Naive thymus-derived CD8-positive, alpha-beta T cell (primary cell): ENCODE measurements at regions not wholly inside any gene's neighbourhood (a gene's known extent, or its start where the extent isn't known, plus 50 kb on each side); places are given as distances from the start of the nearest gene placed in this dataset.
"Not testable (repeated sequence)": the region's sequence is repeated elsewhere in the genome, so short reads cannot be mapped to it uniquely, and the experiment has no call there.

ENCODE experiments used
- ATAC-seq, 2 donors: fragments of 150-1000 bp; cut with Tn5 transposase in 1 of 2; sonication (Bioruptor Pico), chemical (Tn5 transposase) in 1 of 2; 1 replicate in 1 of 2; 2 replicates in 1 of 2; pipeline ENCODE4 v1.10.0; 2021; ENCODE audit warnings: mild to moderate bottlenecking in 2 of 2, moderate library complexity in 2 of 2
- POLR2A ChIA-PET: fragments of 350-600 bp; sonication (Branson Sonifier 250); formaldehyde crosslinking; loops from one replicate; lab custom pipeline; 2021; ENCODE audit warnings: antibody characterized with exemption; lab: Charles Lee
- DNase-seq, 10 donors: peaks; one replicate each; pipeline versions ENCODE4 v3.0.0 to v3.0.0-alpha.2; 2020 to 2022
- H3K27ac Mint-ChIP-seq, 10 donors: one replicate each; pipeline ENCODE4 v1.8.0; 2020 to 2022; ENCODE audit warnings: mild to moderate bottlenecking in 10 of 10, mixed read lengths in 10 of 10, moderate library complexity in 4 of 10, inconsistent platforms in 1 of 10
- H3K27me3 Mint-ChIP-seq, 5 donors: one replicate each; pipeline ENCODE4 v1.8.0; 2021 to 2022; ENCODE audit warnings: mixed read lengths in 5 of 5
- H3K36me3 Mint-ChIP-seq, 3 donors: one replicate each; pipeline ENCODE4 v1.8.0; 2020 to 2022; ENCODE audit warnings: mixed read lengths in 3 of 3, mild to moderate bottlenecking in 2 of 3, inconsistent platforms in 1 of 3
- H3K4me1 Mint-ChIP-seq, 4 donors: one replicate each; pipeline ENCODE4 v1.8.0; 2021 to 2022; ENCODE audit warnings: mixed read lengths in 4 of 4
- H3K4me3 Mint-ChIP-seq, 10 donors: one replicate each; pipeline ENCODE4 v1.8.0; 2020 to 2022; ENCODE audit warnings: mild to moderate bottlenecking in 10 of 10, mixed read lengths in 10 of 10, moderate library complexity in 6 of 10, inconsistent platforms in 1 of 10
- H3K9me3 Mint-ChIP-seq, 9 donors: one replicate each; pipeline ENCODE4 v1.8.0; 2020 to 2022; ENCODE audit warnings: mixed read lengths in 9 of 9, mild to moderate bottlenecking in 3 of 9, inconsistent platforms in 1 of 9, moderate library complexity in 1 of 9

- H3K27ac Mint-ChIP-seq, result peak overlapping the region in 1 of 10 donors; percentile 63
- DNase-seq, result no peak
- peaks cover 0 to 10% (median 0%) of the 10 kb centered on the region in 9 donors for H3K9me3 Mint-ChIP-seq
- ATAC-seq, result no peak
- peaks cover 0 to 4% (median 0%) of the 10 kb centered on the region in 3 donors for H3K36me3 Mint-ChIP-seq
- H3K4me3 Mint-ChIP-seq, result no peak overlapping the region
- peaks cover 0 to 9% (median 4%) of the 10 kb centered on the region in 5 donors for H3K27me3 Mint-ChIP-seq
- H3K4me1 Mint-ChIP-seq, result no peaks in the 10 kb centered on the region
- POLR2A ChIA-PET, result no interaction called here
Observed at GRCh38 chr1:58190267-58190988, 356.1 kb downstream of the OMA1 start.

- ATAC-seq, result no peak
- POLR2A ChIA-PET, result no interaction called here
Observed at GRCh38 chr1:58189453-58189852, 357.1 kb downstream of the OMA1 start.

GRCh38 chr1:58183286-58183685, 363.2 kb downstream of the OMA1 start:
- Mint-ChIP-seq H3K9me3 (peaks cover 9 to 38% (median 22%) of the 10 kb centered on the region in 9 donors), H3K4me3 (no peak overlapping the region), H3K36me3 (peaks cover 0 to 26% (median 7%) of the 10 kb centered on the region in 3 donors), H3K4me1 (no peaks in the 10 kb centered on the region), H3K27ac (no peak overlapping the region), H3K27me3 (peaks cover 0 to 4% (median 0%) of the 10 kb centered on the region in 5 donors)
- POLR2A ChIA-PET, result no interaction called here
- DNase-seq (no peak), ATAC-seq (no peak)

More at GRCh38 chr1:58189453-58189852, 357.1 kb downstream of the OMA1 start:
- peaks cover 0 to 10% (median 3%) of the 10 kb centered on the region in 9 donors for H3K9me3 Mint-ChIP-seq
- peaks cover 0 to 8% (median 0%) of the 10 kb centered on the region in 3 donors for H3K36me3 Mint-ChIP-seq
- peaks cover 0 to 9% (median 4%) of the 10 kb centered on the region in 5 donors for H3K27me3 Mint-ChIP-seq
- no peak for DNase-seq
- no peak overlapping the region for H3K27ac Mint-ChIP-seq
- H3K4me1 Mint-ChIP-seq, result no peaks in the 10 kb centered on the region
- no peak overlapping the region for H3K4me3 Mint-ChIP-seq

- peaks cover 0 to 27% (median 7%) of the 10 kb centered on the region in 3 donors for H3K36me3 Mint-ChIP-seq
- no peaks in the 10 kb centered on the region for H3K4me1 Mint-ChIP-seq
- H3K9me3 Mint-ChIP-seq, result peaks cover 6 to 38% (median 25%) of the 10 kb centered on the region in 9 donors
- no peak for DNase-seq
- POLR2A ChIA-PET, result no interaction called here
- no peak overlapping the region for H3K27ac Mint-ChIP-seq
- no peak for ATAC-seq
- no peaks in the 10 kb centered on the region for H3K27me3 Mint-ChIP-seq
- no peak overlapping the region for H3K4me3 Mint-ChIP-seq
Observed at GRCh38 chr1:58180537-58180936, 366.0 kb downstream of the OMA1 start.

- H3K27me3 Mint-ChIP-seq, H3K4me3 Mint-ChIP-seq, H3K27ac Mint-ChIP-seq, H3K4me1 Mint-ChIP-seq, DNase-seq, POLR2A ChIA-PET, ATAC-seq: not testable (repeated sequence)
- peaks cover 0 to 25% (median 7%) of the 10 kb centered on the region in 9 donors for H3K9me3 Mint-ChIP-seq
- H3K36me3 Mint-ChIP-seq, result peaks cover 3 to 18% (median 5%) of the 10 kb centered on the region in 3 donors
Observed at GRCh38 chr1:58169160-58169559, 377.4 kb downstream of the OMA1 start.

- H3K36me3 Mint-ChIP-seq, result peaks cover 3 to 12% (median 5%) of the 10 kb centered on the region in 3 donors
- not testable (repeated sequence) for H3K27ac Mint-ChIP-seq, H3K4me1 Mint-ChIP-seq
Observed at GRCh38 chr1:58167131-58167530, 379.4 kb downstream of the OMA1 start.

GRCh38 chr1:58166417-58166816, 380.1 kb downstream of the OMA1 start:
- H3K36me3 Mint-ChIP-seq, result peaks cover 3 to 12% (median 5%) of the 10 kb centered on the region in 3 donors
- ATAC-seq (no peak), DNase-seq (no peak)
- H3K4me1 Mint-ChIP-seq, result no peaks in the 10 kb centered on the region
- H3K27me3 Mint-ChIP-seq, result no peaks in the 10 kb centered on the region
- no peak overlapping the region for H3K27ac Mint-ChIP-seq
- no peak overlapping the region for H3K4me3 Mint-ChIP-seq
- POLR2A ChIA-PET, result no interaction called here
- peaks cover 0 to 17% (median 2%) of the 10 kb centered on the region in 9 donors for H3K9me3 Mint-ChIP-seq

More at GRCh38 chr1:58167131-58167530, 379.4 kb downstream of the OMA1 start:
- ATAC-seq, POLR2A ChIA-PET, H3K4me3 Mint-ChIP-seq, DNase-seq, H3K27me3 Mint-ChIP-seq: not testable (repeated sequence)
- H3K9me3 Mint-ChIP-seq, result peaks cover 0 to 17% (median 2%) of the 10 kb centered on the region in 9 donors

GRCh38 chr1:58165073-58165472, 381.5 kb downstream of the OMA1 start:
- Mint-ChIP-seq H3K4me1 (no peaks in the 10 kb centered on the region), H3K36me3 (peaks cover 3 to 8% (median 5%) of the 10 kb centered on the region in 3 donors), H3K9me3 (peaks cover 0 to 17% (median 2%) of the 10 kb centered on the region in 9 donors), H3K4me3 (no peak overlapping the region), H3K27me3 (no peaks in the 10 kb centered on the region), H3K27ac (no peak overlapping the region)
- POLR2A ChIA-PET, result no interaction called here
- ATAC-seq (no peak), DNase-seq (no peak)

GRCh38 chr1:58162952-58163550, 383.5 kb downstream of the OMA1 start:
- peaks cover 0 to 5% (median 0%) of the 10 kb centered on the region in 3 donors for H3K36me3 Mint-ChIP-seq
- H3K27me3 Mint-ChIP-seq, result no peaks in the 10 kb centered on the region
- H3K4me3 Mint-ChIP-seq, result no peak overlapping the region

GRCh38 chr1:58159434-58159830, 387.1 kb downstream of the OMA1 start:
- Mint-ChIP-seq H3K9me3 (no peaks in the 10 kb centered on the region), H3K27me3 (no peaks in the 10 kb centered on the region), H3K4me3 (no peak overlapping the region), H3K36me3 (no peaks in the 10 kb centered on the region), H3K27ac (no peak overlapping the region), H3K4me1 (no peaks in the 10 kb centered on the region)
- DNase-seq, result no peak
- ATAC-seq, result no peak
- POLR2A ChIA-PET, result no interaction called here

More at GRCh38 chr1:58162952-58163550, 383.5 kb downstream of the OMA1 start:
- no peak for DNase-seq
- POLR2A ChIA-PET, result no interaction called here
- H3K4me1 Mint-ChIP-seq, result no peaks in the 10 kb centered on the region
- H3K9me3 Mint-ChIP-seq, result peaks cover 0 to 11% (median 2%) of the 10 kb centered on the region in 9 donors
- H3K27ac Mint-ChIP-seq, result no peak overlapping the region
- no peak for ATAC-seq

- Mint-ChIP-seq H3K9me3 (no peaks in the 10 kb centered on the region), H3K36me3 (no peaks in the 10 kb centered on the region), H3K4me1 (no peaks in the 10 kb centered on the region), H3K27me3 (no peaks in the 10 kb centered on the region), H3K27ac (no peak overlapping the region), H3K4me3 (no peak overlapping the region)
- no peak for DNase-seq
- ATAC-seq, result no peak
- POLR2A ChIA-PET, result no interaction called here
Observed at GRCh38 chr1:58158506-58159433, 387.8 kb downstream of the OMA1 start.

GRCh38 chr1:58158016-58158415, 388.5 kb downstream of the OMA1 start:
- no peak for ATAC-seq
- H3K36me3 Mint-ChIP-seq, result no peaks in the 10 kb centered on the region
- H3K4me3 Mint-ChIP-seq, result no peak overlapping the region
- no peak for DNase-seq
- H3K9me3 Mint-ChIP-seq, result no peaks in the 10 kb centered on the region
- no peak overlapping the region for H3K27ac Mint-ChIP-seq
- POLR2A ChIA-PET, result no interaction called here
- H3K4me1 Mint-ChIP-seq, result no peaks in the 10 kb centered on the region
- H3K27me3 Mint-ChIP-seq, result no peaks in the 10 kb centered on the region
